GM12874 (cell line): ENCODE measurements at regions not wholly inside any gene's neighbourhood (a gene's known extent, or its start where the extent isn't known, plus 50 kb on each side); places are given as distances from the start of the nearest gene placed in this dataset.

Experiments
- TF ChIP-seq, protein P1 (sequence below): IDR thresholded peaks from 2 replicates; pipeline ENCODE4 v1.5.1; 2011; ENCODE audit warnings: low read depth, mild to moderate bottlenecking, control low read depth, low read length, moderate library complexity; ENCODE audit not compliant: insufficient read depth

DNA sequence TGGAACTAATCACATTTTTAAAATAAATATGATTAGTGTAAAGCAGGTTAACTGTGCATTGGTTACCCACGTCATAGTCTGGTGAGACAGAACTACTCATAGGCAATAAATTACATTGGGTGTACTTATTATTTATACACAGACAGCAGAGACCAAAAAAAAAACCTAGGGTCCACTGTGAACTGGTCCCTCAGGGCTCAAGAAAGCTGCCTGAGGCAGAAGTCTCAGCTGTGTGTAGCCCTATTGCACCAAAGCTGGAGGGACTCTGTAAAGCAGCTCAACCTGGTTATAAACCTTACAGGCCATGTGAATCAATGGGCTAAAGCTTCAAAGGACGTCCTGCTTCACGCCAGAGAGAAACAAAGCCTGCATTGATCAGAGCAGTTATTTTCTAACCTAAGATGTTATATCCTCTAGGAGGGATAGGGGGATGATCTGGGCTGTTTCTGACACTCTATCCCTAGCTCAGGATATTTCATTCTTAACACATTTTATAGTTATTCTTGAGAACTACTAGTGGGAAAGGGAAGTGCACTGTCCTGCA is 432.2 kb upstream of the ANO3 start:
- TF ChIP-seq, protein P1, sequence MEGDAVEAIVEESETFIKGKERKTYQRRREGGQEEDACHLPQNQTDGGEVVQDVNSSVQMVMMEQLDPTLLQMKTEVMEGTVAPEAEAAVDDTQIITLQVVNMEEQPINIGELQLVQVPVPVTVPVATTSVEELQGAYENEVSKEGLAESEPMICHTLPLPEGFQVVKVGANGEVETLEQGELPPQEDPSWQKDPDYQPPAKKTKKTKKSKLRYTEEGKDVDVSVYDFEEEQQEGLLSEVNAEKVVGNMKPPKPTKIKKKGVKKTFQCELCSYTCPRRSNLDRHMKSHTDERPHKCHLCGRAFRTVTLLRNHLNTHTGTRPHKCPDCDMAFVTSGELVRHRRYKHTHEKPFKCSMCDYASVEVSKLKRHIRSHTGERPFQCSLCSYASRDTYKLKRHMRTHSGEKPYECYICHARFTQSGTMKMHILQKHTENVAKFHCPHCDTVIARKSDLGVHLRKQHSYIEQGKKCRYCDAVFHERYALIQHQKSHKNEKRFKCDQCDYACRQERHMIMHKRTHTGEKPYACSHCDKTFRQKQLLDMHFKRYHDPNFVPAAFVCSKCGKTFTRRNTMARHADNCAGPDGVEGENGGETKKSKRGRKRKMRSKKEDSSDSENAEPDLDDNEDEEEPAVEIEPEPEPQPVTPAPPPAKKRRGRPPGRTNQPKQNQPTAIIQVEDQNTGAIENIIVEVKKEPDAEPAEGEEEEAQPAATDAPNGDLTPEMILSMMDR, result no peak

DNA sequence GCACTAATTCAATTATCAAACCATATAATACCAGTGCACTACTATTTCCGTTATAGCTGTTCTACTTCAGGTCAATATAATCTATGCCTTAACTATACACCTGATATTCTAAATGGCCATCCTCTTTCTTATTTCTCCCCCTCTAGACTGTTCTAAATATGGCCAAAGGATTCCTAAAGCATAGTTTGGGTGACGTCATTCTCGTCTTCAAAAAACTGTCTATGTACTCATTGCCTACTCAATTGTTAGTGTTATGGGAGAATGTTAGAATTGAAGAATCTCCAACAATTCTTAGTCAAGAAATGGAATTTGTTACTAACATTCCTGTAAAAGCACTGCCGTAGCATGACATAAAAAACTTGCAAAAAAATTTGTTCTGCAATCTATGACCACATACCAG is 431.1 kb upstream of the ANO3 start:
- TF ChIP-seq, protein P1, result no peak

DNA sequence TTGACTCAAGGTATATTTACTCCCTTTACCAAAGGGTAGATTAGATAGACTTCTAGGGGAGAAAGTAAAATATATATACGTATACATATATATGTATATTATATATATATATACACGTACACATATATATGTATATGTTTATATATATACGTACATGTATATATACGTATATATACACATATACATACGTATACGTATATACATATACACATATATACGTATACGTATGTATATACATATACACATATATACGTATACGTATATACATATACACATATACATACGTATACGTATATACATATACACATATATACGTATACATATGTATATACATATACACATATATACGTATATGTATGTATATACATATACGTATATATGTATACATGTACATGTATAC is 430.5 kb upstream of the ANO3 start:
- TF ChIP-seq, protein P1, result no peak

DNA sequence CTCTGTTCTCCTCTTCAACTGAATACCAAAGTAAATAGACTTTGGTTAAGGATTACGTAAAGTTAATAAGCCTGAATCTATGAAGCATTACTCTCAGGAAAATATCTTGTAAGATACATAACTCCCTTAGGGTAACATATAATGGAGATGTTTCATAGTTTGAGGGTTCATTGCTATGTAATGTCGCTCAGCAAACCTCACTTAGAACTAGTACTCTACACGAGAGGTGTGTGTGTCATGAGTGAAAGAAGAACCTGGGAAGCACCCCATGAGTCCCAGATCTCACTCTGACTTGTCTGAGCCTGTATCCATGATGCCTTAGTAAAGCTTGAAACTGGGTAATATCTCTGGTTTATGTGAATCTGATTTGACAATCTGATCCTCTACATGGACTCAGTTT is 429.5 kb upstream of the ANO3 start:
- TF ChIP-seq, protein P1, result no peak

DNA sequence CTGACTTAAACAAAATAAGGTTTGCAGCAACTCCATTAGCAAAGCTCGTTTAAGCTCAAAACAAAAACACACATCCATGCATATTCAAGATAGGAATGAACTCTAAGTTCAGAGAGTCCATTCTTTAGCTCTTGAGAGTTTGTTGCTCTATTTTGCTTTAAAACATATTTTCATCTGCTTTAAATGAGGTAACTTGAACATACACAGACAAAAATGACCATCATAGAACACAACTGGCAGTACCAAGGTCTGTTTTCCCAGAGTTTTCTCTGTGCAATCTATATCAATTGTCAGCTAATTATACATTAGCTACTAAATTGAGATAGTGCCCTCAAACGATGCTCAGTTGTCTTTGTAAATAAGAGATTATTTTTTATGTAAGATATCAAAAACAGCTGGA is 423.2 kb upstream of the ANO3 start:
- TF ChIP-seq, protein P1, result no peak

DNA sequence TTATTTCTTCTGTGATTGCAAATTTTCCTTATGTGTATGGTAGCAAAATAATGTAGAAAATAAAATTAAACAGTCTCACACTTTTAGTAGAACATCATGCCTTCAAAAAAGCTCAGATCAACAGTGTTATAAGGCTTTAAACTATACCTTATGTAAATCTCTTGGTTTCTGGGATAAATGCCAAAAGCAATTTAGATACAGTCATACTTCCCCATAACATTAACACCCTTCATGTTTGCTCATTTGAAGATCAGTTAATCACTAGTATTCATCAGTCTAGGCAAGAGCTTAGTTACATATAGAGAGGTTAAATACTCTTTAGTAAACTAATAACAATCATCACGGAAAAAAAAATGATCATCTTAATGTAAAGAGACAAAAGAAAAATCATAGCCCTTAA is 421.8 kb upstream of the ANO3 start:
- TF ChIP-seq, protein P1, result no peak

DNA sequence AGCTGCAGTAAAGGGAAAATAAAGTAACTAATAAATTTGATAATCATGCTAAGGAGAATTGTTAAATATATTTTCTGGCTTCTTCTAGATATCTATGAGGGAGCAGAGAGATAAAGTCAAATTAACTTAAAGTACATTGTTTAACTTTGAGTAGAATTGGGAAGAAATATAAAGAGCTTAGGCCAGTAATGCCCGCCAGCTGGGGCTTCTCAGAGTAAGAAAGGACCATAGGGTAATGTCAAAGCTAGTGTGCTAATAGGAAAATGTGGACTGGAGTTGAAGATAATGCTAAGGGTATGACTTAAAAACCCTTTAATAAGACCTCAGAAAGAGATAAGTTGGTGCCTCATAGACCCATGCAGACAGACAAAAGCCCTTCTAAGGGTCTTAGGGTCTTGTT is 411.6 kb upstream of the ANO3 start:
- TF ChIP-seq, protein P1, result no peak

DNA sequence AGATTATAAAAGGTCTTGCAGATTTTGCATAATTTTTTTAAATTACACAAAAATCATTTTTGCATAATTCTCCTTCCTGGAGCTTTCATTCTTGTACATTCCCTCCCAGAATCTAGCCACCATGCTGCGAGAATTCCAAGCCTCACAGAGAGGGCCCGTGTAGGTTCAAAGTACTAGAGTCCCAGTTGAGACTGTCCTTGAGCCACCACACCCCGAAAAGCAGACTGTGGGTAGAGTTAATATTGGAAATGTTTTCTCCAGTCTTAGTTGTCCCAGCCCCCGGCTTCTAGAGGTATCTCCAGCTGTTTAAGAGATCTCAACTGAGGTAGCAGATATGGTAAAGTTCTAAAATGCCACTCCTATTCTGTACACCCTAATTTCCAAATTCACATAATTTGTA is 407.3 kb upstream of the ANO3 start:
- TF ChIP-seq, protein P1, result no peak
